A549 (cell line): ENCODE measurements at regions not wholly inside any gene's neighbourhood (a gene's known extent, or its start where the extent isn't known, plus 50 kb on each side); places are given as distances from the start of the nearest gene placed in this dataset.

Experiments used
- ATAC-seq, 2 experiments: fragments of 200-7000 bp in 1 of 2; fragments of >200 bp in 1 of 2; cut with Nextera tagmentation in 1 of 2; cut with Tn5 transposase in 1 of 2; 3 replicates each; pipeline versions ENCODE4 v1.8.0 to v1.9.1; 2018 to 2020; ENCODE audit warnings: mild to moderate bottlenecking in 1 of 2, moderate library complexity in 1 of 2
- CTCF ChIA-PET: fragments of 300-600 bp; sonication (Branson Sonifier 250); formaldehyde crosslinking; extraction: SDS; loops from one replicate; lab custom pipeline; 2021; ENCODE audit warnings: antibody characterized with exemption, inconsistent platforms; lab: Yijun Ruan, JAX
- POLR2A ChIA-PET: fragments of 350-600 bp; formaldehyde crosslinking; extraction: SDS; loops from one replicate; lab custom pipeline; 2021; ENCODE audit warnings: antibody characterized with exemption, inconsistent platforms; lab: Yijun Ruan, JAX
- DNase-seq, 2 experiments: peaks; one replicate each; pipeline versions ENCODE4 v3.0.0 to v3.0.0-alpha.2; 2011 to 2016; ENCODE audit warnings: low read depth in 1 of 2, low spot score in 1 of 2
- FAIRE-seq: peaks from 2 replicates; lab custom pipeline; 2011; peaks lifted over from hg19 to GRCh38; lab: Jason Lieb, UNC
- H3K27ac ChIP-seq, 2 experiments: fragments of >200 bp; sonication (Bioruptor Twin); formaldehyde crosslinking; 3 replicates each; pipeline ENCODE4 v1.5.1; 2016 to 2017
- H3K4me1 ChIP-seq: fragments of >200 bp; sonication (Bioruptor Twin); formaldehyde crosslinking; 3 replicates; pipeline ENCODE4 v1.6.1; 2016
- H3K4me2 ChIP-seq: fragments of >200 bp; sonication (Bioruptor Twin); formaldehyde crosslinking; 3 replicates; pipeline ENCODE4 v1.6.1; 2016
- H3K4me3 ChIP-seq: fragments of >200 bp; sonication (Bioruptor Twin); formaldehyde crosslinking; 3 replicates; pipeline ENCODE4 v1.5.1; 2016
- H3K9me3 ChIP-seq: fragments of >200 bp; sonication (Bioruptor Twin); formaldehyde crosslinking; 3 replicates; pipeline ENCODE4 v1.6.1; 2016
- BHLHE40 ChIP-seq: IDR thresholded peaks from 2 replicates; pipeline ENCODE4 v1.6.1; 2012; ENCODE audit warnings: low read depth, low read length, inconsistent platforms
- CBX2 ChIP-seq: fragments of 200-600 bp; sonication (generic); IDR thresholded peaks from 2 replicates; pipeline ENCODE4 v1.6.1; 2016; ENCODE audit warnings: low read depth, mild to moderate bottlenecking, borderline replicate concordance
- CBX8 ChIP-seq: fragments of 200-600 bp; sonication (generic); IDR thresholded peaks from 2 replicates; pipeline ENCODE4 v1.6.1; 2016
- CHD2 ChIP-seq: fragments of 150-350 bp; IDR thresholded peaks from 2 replicates; pipeline ENCODE4 v1.6.1; 2014; ENCODE audit warnings: low read length; ENCODE audit not compliant: partially characterized antibody
- CHD4 ChIP-seq: fragments of 200-600 bp; sonication (generic); IDR thresholded peaks from 2 replicates; pipeline ENCODE4 v1.6.1; 2016; ENCODE audit warnings: antibody characterized with exemption, mild to moderate bottlenecking, borderline replicate concordance
- EP300 ChIP-seq, 2 experiments: fragments of >200 bp; sonication (Bioruptor Twin); formaldehyde crosslinking; IDR thresholded peaks; 2 replicates in 1 of 2; 3 replicates in 1 of 2; pipeline ENCODE4 v1.6.1; 2016 to 2017
- ESRRA ChIP-seq: fragments of 150-350 bp; IDR thresholded peaks from 2 replicates; pipeline ENCODE4 v1.6.1; 2014; ENCODE audit warnings: mild to moderate bottlenecking, low read length, borderline replicate concordance
- FOSB ChIP-seq: fragments of 250-450 bp; sonication (Bioruptor Pico); IDR thresholded peaks from 2 replicates; pipeline ENCODE4 v1.5.0; 2020; ENCODE audit warnings: mild to moderate bottlenecking, moderate library complexity
- FOXS1 ChIP-seq: fragments of 250-450 bp; sonication (Bioruptor Pico); IDR thresholded peaks from 2 replicates; pipeline ENCODE4 v1.5.0; 2020; ENCODE audit warnings: mild to moderate bottlenecking, moderate library complexity
- HEYL ChIP-seq: fragments of 250-450 bp; sonication (Bioruptor Pico); IDR thresholded peaks from 2 replicates; pipeline ENCODE4 v1.8.0; 2021; ENCODE audit warnings: mild to moderate bottlenecking, moderate library complexity
- HOXB5 ChIP-seq: fragments of 250-450 bp; sonication (Bioruptor Pico); IDR thresholded peaks from 2 replicates; pipeline ENCODE4 v1.5.0; 2020; ENCODE audit warnings: mild to moderate bottlenecking, moderate library complexity
- KDM1A ChIP-seq: fragments of 200-600 bp; sonication (generic); IDR thresholded peaks from 2 replicates; pipeline ENCODE4 v1.6.1; 2016; ENCODE audit warnings: low read depth, mild to moderate bottlenecking
- MAZ ChIP-seq: fragments of 150-350 bp; IDR thresholded peaks from 2 replicates; pipeline ENCODE4 v1.6.1; 2014; ENCODE audit warnings: antibody characterized with exemption, low read depth, low read length, borderline replicate concordance
- NFE2L2 ChIP-seq: fragments of 150-350 bp; conservative IDR thresholded peaks from 2 replicates; pipeline ENCODE4 v1.6.1; 2014; ENCODE audit warnings: low read length
- NPAS2 ChIP-seq: fragments of 250-450 bp; sonication (Bioruptor Pico); IDR thresholded peaks from 2 replicates; pipeline ENCODE4 v1.8.0; 2022; ENCODE audit warnings: mild to moderate bottlenecking, moderate library complexity, borderline replicate concordance
- PHF8 ChIP-seq: fragments of 200-600 bp; sonication (generic); IDR thresholded peaks from 2 replicates; pipeline ENCODE4 v1.6.1; 2016; ENCODE audit warnings: low read depth, mild to moderate bottlenecking, antibody characterized with exemption, moderate library complexity, borderline replicate concordance
- POLR2AphosphoS2 ChIP-seq: conservative IDR thresholded peaks from 2 replicates; pipeline ENCODE4 v1.6.1; 2012; ENCODE audit warnings: low read length, improper control_type of control experiment, inconsistent platforms
- RARB ChIP-seq: fragments of 250-450 bp; sonication (Bioruptor Pico); IDR thresholded peaks from 2 replicates; pipeline ENCODE4 v1.8.0; 2021; ENCODE audit warnings: mild to moderate bottlenecking, moderate library complexity
- RCOR1 ChIP-seq: fragments of 150-350 bp; IDR thresholded peaks from 2 replicates; pipeline ENCODE4 v1.6.1; 2014; ENCODE audit warnings: antibody characterized with exemption, low read length, low read depth
- SREBF2 ChIP-seq: fragments of 450-650 bp; IDR thresholded peaks from 2 replicates; pipeline ENCODE4 v1.6.1; 2014; ENCODE audit warnings: mild to moderate bottlenecking, moderate library complexity
- ZC3H11A ChIP-seq: fragments of 450-650 bp; IDR thresholded peaks from 2 replicates; pipeline ENCODE4 v1.6.1; 2014; ENCODE audit warnings: antibody characterized with exemption, mild to moderate bottlenecking
- ZNF302 ChIP-seq: fragments of 250-450 bp; sonication (Bioruptor Pico); IDR thresholded peaks from 2 replicates; pipeline ENCODE4 v1.9.0; 2021; ENCODE audit warnings: inconsistent platforms, mild to moderate bottlenecking, moderate library complexity
- WGBS: methylation state at CpG from one replicate; pipeline ENCODE4 v1.1.6; 2017; ENCODE audit errors: missing lambda C conversion rate; 5-methylcytosine and 5-hydroxymethylcytosine counted together
- TF ChIP-seq, protein P1 (sequence below): fragments of 250-450 bp; sonication (Bioruptor Pico); IDR thresholded peaks from 2 replicates; pipeline ENCODE4 v1.5.0; 2020; ENCODE audit warnings: low read depth, mild to moderate bottlenecking, moderate library complexity
- TF ChIP-seq, protein P2 (sequence below): IDR thresholded peaks from 2 replicates; pipeline ENCODE4 v1.6.1; 2012; ENCODE audit warnings: low read depth, borderline replicate concordance
- TF ChIP-seq, protein P3 (sequence below): IDR thresholded peaks from 2 replicates; pipeline ENCODE4 v1.6.1; 2012
- TF ChIP-seq, protein P4 (sequence below): fragments of 250-450 bp; sonication (Bioruptor Pico); IDR thresholded peaks from 2 replicates; pipeline ENCODE4 v1.5.0; 2021; ENCODE audit warnings: mild to moderate bottlenecking, moderate library complexity, borderline replicate concordance

DNA sequence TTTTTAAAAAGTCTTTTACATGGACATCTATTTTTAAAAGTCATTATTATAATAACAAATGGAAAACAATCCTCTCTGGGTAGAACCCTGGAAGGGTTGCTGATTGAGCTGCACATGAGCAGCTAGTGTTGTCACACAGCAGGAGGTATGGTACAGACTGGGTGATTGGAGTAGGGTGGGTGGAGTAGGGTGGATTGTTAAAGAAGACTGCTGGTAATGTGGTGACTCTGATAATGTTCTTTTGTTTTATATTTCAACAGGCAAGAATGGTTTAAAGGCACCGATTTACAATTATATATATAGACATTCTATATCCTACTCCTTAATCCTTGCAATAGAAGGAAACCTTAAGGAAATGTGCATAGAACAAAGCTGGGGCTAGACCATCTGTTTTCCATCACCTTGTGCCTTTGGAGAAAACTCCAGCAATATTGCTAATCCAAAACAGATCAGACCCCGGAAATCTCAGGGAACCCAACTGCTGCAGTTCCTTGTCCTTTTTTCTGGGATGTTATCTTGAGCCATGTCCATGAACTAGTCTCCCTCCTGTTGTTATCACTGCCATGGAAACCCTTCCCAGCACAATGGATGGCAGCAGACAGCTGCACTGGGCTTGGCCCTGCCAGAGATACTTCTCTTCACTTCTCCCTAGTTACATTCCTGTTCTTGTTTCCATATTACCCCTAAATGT is 129.7 kb downstream of the YIPF5 start:
- 45% methylated on average over 2 of the region's 2 CpGs for WGBS
- ATAC-seq = no peak
- POLR2A ChIA-PET = no interaction called here

DNA sequence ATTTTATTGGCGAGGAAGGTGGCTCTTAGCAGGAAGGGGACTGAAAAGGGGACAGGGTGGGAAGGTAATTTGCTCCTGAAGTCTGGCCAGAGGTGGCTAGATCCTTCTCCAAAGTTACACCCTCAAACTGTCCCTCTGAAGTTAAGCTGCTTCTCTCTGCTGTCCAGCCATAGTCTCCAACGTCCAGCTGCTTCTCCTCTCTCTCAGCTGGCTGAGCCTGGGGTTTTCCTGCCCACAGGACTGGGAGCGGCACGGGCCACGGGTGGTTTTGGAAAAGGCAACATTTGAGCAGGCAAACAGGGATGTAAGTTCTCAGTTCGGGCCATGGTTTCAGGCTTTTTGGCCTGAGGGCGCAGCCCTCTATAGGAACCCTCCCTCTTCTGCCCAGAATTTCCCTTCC is 128.3 kb downstream of the YIPF5 start:
- Histone ChIP-seq H3K4me3 (no peak overlapping the region), H3K27ac (no peak overlapping the region), H3K4me2 (no peak overlapping the region), H3K4me1 (no peaks in the 10 kb centered on the region), H3K9me3 (no peaks in the 10 kb centered on the region)
- 38% methylated on average over 7 of the region's 7 CpGs for WGBS
- CTCF ChIA-PET = no interaction called here
- FAIRE-seq (no peak), DNase-seq (no peak), ATAC-seq (no peak)
- POLR2A ChIA-PET = no interaction called here
- TF ChIP-seq CBX8 (no peak), CHD4 (no peak), HOXB5 (no peak), CBX2 (no peak), EP300 (IDR thresholded peaks at IDR 0.05) (no peak), FOSB (CRISPR knock-in tag) (no peak), ESRRA (no peak), ZNF302 (CRISPR knock-in tag) (no peak), RCOR1 (no peak), SREBF2 (no peak), KDM1A (no peak), MAZ (no peak), FOXS1 (CRISPR knock-in tag) (no peak)
- TF ChIP-seq, protein P1, sequence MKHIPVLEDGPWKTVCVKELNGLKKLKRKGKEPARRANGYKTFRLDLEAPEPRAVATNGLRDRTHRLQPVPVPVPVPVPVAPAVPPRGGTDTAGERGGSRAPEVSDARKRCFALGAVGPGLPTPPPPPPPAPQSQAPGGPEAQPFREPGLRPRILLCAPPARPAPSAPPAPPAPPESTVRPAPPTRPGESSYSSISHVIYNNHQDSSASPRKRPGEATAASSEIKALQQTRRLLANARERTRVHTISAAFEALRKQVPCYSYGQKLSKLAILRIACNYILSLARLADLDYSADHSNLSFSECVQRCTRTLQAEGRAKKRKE = no peak
- TF ChIP-seq, protein P2, sequence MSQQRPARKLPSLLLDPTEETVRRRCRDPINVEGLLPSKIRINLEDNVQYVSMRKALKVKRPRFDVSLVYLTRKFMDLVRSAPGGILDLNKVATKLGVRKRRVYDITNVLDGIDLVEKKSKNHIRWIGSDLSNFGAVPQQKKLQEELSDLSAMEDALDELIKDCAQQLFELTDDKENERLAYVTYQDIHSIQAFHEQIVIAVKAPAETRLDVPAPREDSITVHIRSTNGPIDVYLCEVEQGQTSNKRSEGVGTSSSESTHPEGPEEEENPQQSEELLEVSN = no peak
- TF ChIP-seq, protein P3, sequence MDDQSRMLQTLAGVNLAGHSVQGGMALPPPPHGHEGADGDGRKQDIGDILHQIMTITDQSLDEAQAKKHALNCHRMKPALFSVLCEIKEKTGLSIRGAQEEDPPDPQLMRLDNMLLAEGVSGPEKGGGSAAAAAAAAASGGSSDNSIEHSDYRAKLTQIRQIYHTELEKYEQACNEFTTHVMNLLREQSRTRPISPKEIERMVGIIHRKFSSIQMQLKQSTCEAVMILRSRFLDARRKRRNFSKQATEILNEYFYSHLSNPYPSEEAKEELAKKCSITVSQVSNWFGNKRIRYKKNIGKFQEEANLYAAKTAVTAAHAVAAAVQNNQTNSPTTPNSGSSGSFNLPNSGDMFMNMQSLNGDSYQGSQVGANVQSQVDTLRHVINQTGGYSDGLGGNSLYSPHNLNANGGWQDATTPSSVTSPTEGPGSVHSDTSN = no peak

More for the DNA sequence above, 129.7 kb downstream of the YIPF5 start:
- Histone ChIP-seq H3K4me2 (no peak overlapping the region), H3K27ac (no peak overlapping the region), H3K4me1 (no peaks in the 10 kb centered on the region), H3K9me3 (no peaks in the 10 kb centered on the region), H3K4me3 (no peak overlapping the region)
- no peak for DNase-seq
- CTCF ChIA-PET = no interaction called here
- no peak for FAIRE-seq
- TF ChIP-seq RARB (CRISPR knock-in tag) (no peak), POLR2AphosphoS2 (no peak), NPAS2 (CRISPR knock-in tag) (no peak), PHF8 (no peak), NFE2L2 (no peak), ZC3H11A (no peak), HEYL (CRISPR knock-in tag) (no peak), BHLHE40 (no peak), ESRRA (no peak), CHD2 (no peak)
- TF ChIP-seq, protein P2 = no peak
- TF ChIP-seq, protein P1 = no peak
- TF ChIP-seq, protein P4, sequence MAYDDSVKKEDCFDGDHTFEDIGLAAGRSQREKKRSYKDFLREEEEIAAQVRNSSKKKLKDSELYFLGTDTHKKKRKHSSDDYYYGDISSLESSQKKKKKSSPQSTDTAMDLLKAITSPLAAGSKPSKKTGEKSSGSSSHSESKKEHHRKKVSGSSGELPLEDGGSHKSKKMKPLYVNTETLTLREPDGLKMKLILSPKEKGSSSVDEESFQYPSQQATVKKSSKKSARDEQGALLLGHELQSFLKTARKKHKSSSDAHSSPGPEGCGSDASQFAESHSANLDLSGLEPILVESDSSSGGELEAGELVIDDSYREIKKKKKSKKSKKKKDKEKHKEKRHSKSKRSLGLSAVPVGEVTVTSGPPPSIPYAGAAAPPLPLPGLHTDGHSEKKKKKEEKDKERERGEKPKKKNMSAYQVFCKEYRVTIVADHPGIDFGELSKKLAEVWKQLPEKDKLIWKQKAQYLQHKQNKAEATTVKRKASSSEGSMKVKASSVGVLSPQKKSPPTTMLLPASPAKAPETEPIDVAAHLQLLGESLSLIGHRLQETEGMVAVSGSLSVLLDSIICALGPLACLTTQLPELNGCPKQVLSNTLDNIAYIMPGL (CRISPR knock-in tag) = no peak
